T-cell (primary cell): ENCODE measurements at regions not wholly inside any gene's neighbourhood (a gene's known extent, or its start where the extent isn't known, plus 50 kb on each side); places are given as distances from the start of the nearest gene placed in this dataset.

Experiments
- ATAC-seq, 4 experiments: fragments of 200-7000 bp in 3 of 4; fragments of 150-1000 bp in 1 of 4; cut with Tn5 transposase; replicated peaks in 1 of 4; 1 replicate in 3 of 4; 2 replicates in 1 of 4; pipeline ENCODE4 v1.10.0; 2021; ENCODE audit warnings: moderate library complexity in 3 of 4, mild to moderate bottlenecking in 2 of 4, moderate number of reproducible peaks in 1 of 4
- CTCF ChIA-PET, 2 donors: fragments of 300-600 bp; sonication (Branson Sonifier 250); formaldehyde crosslinking; loops; one replicate each; lab custom pipeline; 2022; ENCODE audit warnings: antibody characterized with exemption in 2 of 2; lab: Charles Lee
- POLR2A ChIA-PET, 2 donors: fragments of 300-600 bp; sonication (Branson Sonifier 250); formaldehyde crosslinking; loops; one replicate each; lab custom pipeline; 2022; ENCODE audit warnings: antibody characterized with exemption in 2 of 2; lab: Charles Lee
- DNase-seq, 35 experiments: peaks; one replicate each; pipeline versions ENCODE4 v3.0.0 to v3.0.0-alpha.2; 2013 to 2023
- H3K27ac ChIP-seq: one replicate; pipeline ENCODE4 v1.5.1; 2013; ENCODE audit warnings: low read length
- H3K27me3 ChIP-seq, 2 experiments: replicated peaks in 1 of 2; 1 replicate in 1 of 2; 2 replicates in 1 of 2; pipeline versions ENCODE4 v1.6.1 to v1.7.0; 2013; ENCODE audit warnings: low read length in 1 of 2, mixed read lengths in 1 of 2; ENCODE audit not compliant: control insufficient read depth in 2 of 2, insufficient read depth in 2 of 2; ENCODE audit errors: extremely low read depth in 1 of 2
- H3K36me3 ChIP-seq, 2 donors: 1 replicate in 1 of 2; 2 replicates in 1 of 2; pipeline versions ENCODE4 v1.6.1 to v1.7.0; 2013; ENCODE audit warnings: low read length in 1 of 2; ENCODE audit not compliant: control insufficient read depth in 2 of 2, insufficient read depth in 1 of 2; ENCODE audit errors: extremely low read depth in 1 of 2
- H3K4me1 ChIP-seq, 2 experiments: 1 replicate in 1 of 2; 2 replicates in 1 of 2; pipeline versions ENCODE4 v1.6.1 to v1.7.0; 2013; ENCODE audit warnings: low read length in 2 of 2, mixed read lengths in 1 of 2; ENCODE audit not compliant: insufficient read depth in 2 of 2, control insufficient read depth in 1 of 2; ENCODE audit errors: extremely low read depth in 1 of 2
- H3K4me3 ChIP-seq, 2 donors: 1 replicate in 1 of 2; 2 replicates in 1 of 2; pipeline versions ENCODE4 v1.5.1 to v1.7.0; 2013; ENCODE audit warnings: mild to moderate bottlenecking in 2 of 2, low read length in 1 of 2, moderate library complexity in 1 of 2; ENCODE audit not compliant: control insufficient read depth in 1 of 2; ENCODE audit errors: extremely low read depth in 1 of 2
- H3K9me3 ChIP-seq: 2 replicates; pipeline ENCODE4 v1.7.0; 2013
- H3K27ac Mint-ChIP-seq, 2 donors: one replicate each; pipeline ENCODE4 v1.8.0; 2020 to 2021; ENCODE audit warnings: mild to moderate bottlenecking in 2 of 2, mixed read lengths in 2 of 2
- H3K27me3 Mint-ChIP-seq, 2 donors: one replicate each; pipeline ENCODE4 v1.8.0; 2021 to 2022; ENCODE audit warnings: mixed read lengths in 2 of 2
- H3K36me3 Mint-ChIP-seq: one replicate; pipeline ENCODE4 v1.8.0; 2021; ENCODE audit warnings: mixed read lengths
- H3K4me1 Mint-ChIP-seq, 3 donors: one replicate each; pipeline ENCODE4 v1.8.0; 2020 to 2022; ENCODE audit warnings: mixed read lengths in 3 of 3, mild to moderate bottlenecking in 1 of 3
- H3K4me3 Mint-ChIP-seq, 3 donors: one replicate each; pipeline ENCODE4 v1.8.0; 2020 to 2022; ENCODE audit warnings: mild to moderate bottlenecking in 3 of 3, mixed read lengths in 3 of 3, moderate library complexity in 3 of 3
- H3K9me3 Mint-ChIP-seq, 3 donors: one replicate each; pipeline ENCODE4 v1.8.0; 2020 to 2022; ENCODE audit warnings: mixed read lengths in 3 of 3
- WGBS: methylation state at CpG from one replicate; pipeline ENCODE4 v1.1.5; 2013; ENCODE audit warnings: missing lambda C conversion rate; ENCODE audit not compliant: insufficient coverage; 5-methylcytosine and 5-hydroxymethylcytosine counted together

DNA sequence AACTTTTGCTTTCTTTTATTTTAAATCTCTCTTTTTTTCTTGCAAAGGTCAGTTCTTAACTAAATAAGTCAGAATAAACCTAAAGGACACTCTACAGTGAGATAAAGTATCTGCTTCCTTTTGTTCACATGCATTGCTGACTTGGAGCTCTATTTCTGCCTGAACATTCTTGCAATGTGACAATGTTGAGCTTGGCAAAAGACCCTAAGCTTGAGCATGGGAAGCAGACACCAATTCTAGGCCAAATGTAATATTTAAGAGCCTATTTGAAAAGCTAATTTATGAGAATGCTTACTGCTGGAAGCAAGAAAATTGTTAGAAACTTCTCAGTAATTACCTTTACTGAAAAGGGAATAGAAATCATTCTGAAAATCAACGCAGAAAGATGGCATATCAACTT is 556.2 kb downstream of the CBLN4 start:
- Mint-ChIP-seq H3K4me1 (no peaks in the 10 kb centered on the region), H3K4me3 (no peak overlapping the region), H3K27me3 (no peaks in the 10 kb centered on the region), H3K27ac (no peak overlapping the region), H3K9me3 (peaks cover under 1 to 10% (median 8%) of the 10 kb centered on the region in 3 donors), H3K36me3 (no peaks in the 10 kb centered on the region)
- Histone ChIP-seq H3K27me3 (no peaks in the 10 kb centered on the region), H3K27ac (no peak overlapping the region), H3K4me1 (no peaks in the 10 kb centered on the region), H3K36me3 (no peaks in the 10 kb centered on the region), H3K4me3 (no peak overlapping the region), H3K9me3 (no peaks in the 10 kb centered on the region)
- no CpG with 5 or more reads among the region's 1 CpG for WGBS
- no peak for ATAC-seq
- POLR2A ChIA-PET = no interaction called here
- DNase-seq = no peak
- CTCF ChIA-PET = no interaction called here

DNA sequence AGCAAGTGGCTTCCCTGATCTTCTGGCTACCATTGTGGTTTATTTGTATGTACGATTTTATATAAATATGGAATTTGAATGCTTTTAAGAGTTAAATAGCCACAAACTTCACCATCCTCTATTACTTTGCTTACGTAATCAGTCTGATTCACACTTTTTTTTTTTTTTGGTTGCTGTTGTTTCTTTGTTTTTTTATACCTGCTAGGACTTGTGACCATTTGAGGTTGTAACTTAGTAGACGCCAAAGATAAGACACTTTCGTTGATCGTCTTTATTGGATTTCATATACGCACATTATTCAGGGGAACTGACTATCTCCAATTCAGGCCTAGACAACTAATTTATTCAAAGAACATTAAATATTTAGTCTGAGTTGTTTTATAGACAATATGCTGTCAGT is 559.0 kb downstream of the CBLN4 start:
- no peak for DNase-seq
- no peaks in the 10 kb centered on the region for H3K4me1 Mint-ChIP-seq
- Histone ChIP-seq H3K27me3 (no peaks in the 10 kb centered on the region), H3K9me3 (no peaks in the 10 kb centered on the region), H3K4me1 (no peaks in the 10 kb centered on the region), H3K27ac (no peak overlapping the region), H3K4me3 (no peak overlapping the region), H3K36me3 (no peaks in the 10 kb centered on the region)
- ChIA-PET CTCF (no interaction called here), POLR2A (no interaction called here)
- ATAC-seq = no peak
- peaks cover 5 to 13% (median 11%) of the 10 kb centered on the region in 3 donors for H3K9me3 Mint-ChIP-seq
- no peak overlapping the region for H3K4me3 Mint-ChIP-seq
- H3K27ac Mint-ChIP-seq = no peak overlapping the region
- no peaks in the 10 kb centered on the region for H3K36me3 Mint-ChIP-seq
- no peaks in the 10 kb centered on the region for H3K27me3 Mint-ChIP-seq
- no CpG with 5 or more reads among the region's 6 CpGs for WGBS

DNA sequence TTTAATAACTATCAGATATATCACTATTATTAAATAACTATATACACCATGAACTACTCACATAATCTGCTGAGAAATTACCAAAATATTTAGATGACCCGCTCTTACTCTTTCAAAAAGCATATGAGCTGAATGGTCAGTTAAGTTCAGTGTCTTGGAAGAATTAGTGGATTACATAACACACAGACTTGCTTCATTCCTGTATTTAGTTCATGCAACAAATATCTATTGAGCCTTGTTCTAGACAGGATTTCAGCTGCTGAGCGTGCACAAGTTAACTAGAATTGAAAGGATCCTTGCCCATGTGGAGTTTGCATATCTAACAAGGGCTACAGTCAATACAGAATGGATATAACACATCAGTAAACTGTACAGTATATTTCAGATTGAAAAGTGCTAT is 566.2 kb downstream of the CBLN4 start:
- POLR2A ChIA-PET = no interaction called here
- no peak overlapping the region for H3K4me3 Mint-ChIP-seq

DNA sequence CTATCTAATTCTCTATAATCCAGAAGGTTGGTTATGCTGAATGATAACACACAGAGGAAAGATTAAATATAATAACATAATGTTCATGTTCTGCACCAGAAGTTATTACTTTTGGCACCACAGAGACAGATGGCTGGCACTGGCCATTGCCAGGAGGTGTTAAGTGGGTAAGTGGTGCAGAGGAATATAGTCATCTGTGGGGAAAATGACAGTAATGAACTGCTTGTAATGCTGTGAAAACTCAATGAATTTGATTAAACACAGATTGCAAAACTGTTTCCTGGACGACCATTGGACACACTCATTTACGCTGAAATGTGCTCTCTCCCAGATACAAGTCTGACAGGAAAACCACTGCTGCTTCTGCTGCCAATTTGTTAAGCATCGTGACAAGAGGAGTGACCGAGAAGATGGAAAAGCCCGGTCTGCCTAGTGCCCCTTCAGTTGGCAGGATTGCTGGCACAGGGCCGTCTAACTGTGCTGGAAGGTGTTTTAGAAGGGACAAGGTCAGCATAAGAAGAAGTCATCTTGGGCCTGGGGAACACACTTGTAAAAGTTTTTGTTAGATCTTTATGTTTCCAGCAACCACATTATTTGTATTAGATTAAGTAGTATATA is 567.4 kb downstream of the CBLN4 start:
- ChIA-PET CTCF (no interaction called here), POLR2A (no interaction called here)
- Histone ChIP-seq H3K27me3 (no peaks in the 10 kb centered on the region), H3K4me3 (no peak overlapping the region), H3K36me3 (no peaks in the 10 kb centered on the region), H3K9me3 (no peaks in the 10 kb centered on the region), H3K27ac (no peak overlapping the region), H3K4me1 (no peaks in the 10 kb centered on the region)
- DNase-seq = no peak
- Mint-ChIP-seq H3K4me3 (no peak overlapping the region), H3K36me3 (no peaks in the 10 kb centered on the region), H3K27ac (no peak overlapping the region), H3K4me1 (no peaks in the 10 kb centered on the region), H3K27me3 (no peaks in the 10 kb centered on the region), H3K9me3 (peaks cover 0 to 6% (median 4%) of the 10 kb centered on the region in 3 donors)
- WGBS = 49% methylated on average over 6 of the region's 6 CpGs
- no peak for ATAC-seq

More for the DNA sequence above, 566.2 kb downstream of the CBLN4 start:
- Histone ChIP-seq H3K36me3 (no peaks in the 10 kb centered on the region), H3K4me3 (no peak overlapping the region), H3K27me3 (no peaks in the 10 kb centered on the region), H3K4me1 (no peaks in the 10 kb centered on the region), H3K9me3 (no peaks in the 10 kb centered on the region), H3K27ac (no peak overlapping the region)
- no peak overlapping the region for H3K27ac Mint-ChIP-seq
- H3K4me1 Mint-ChIP-seq = no peaks in the 10 kb centered on the region
- CTCF ChIA-PET = no interaction called here
- peaks cover 4 to 7% (median 6%) of the 10 kb centered on the region in 3 donors for H3K9me3 Mint-ChIP-seq
- DNase-seq (no peak), ATAC-seq (no peak)
- H3K36me3 Mint-ChIP-seq = no peaks in the 10 kb centered on the region
- H3K27me3 Mint-ChIP-seq = no peaks in the 10 kb centered on the region
- WGBS = no CpG with 5 or more reads among the region's 2 CpGs

DNA sequence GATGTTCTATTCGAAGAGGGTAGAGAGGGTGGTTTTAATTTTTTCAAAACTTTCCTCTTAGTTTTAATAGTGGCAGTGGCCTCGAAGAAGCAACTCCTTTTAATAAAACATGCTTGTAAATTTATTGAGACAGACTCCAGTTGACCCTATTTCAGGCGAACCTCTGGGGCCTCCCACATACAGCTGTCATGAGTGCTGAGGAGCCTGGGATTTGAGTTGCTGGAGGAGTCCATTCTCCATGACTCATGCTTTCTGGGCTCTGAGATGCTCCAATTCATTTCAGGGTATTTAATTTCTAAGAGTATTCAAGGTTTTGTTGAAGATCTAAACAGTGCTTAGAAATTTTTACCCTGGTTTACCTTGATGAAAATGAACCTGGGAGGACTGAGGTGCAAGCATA is 580.4 kb downstream of the CBLN4 start:
- WGBS = no CpG with 5 or more reads among the region's 3 CpGs

DNA sequence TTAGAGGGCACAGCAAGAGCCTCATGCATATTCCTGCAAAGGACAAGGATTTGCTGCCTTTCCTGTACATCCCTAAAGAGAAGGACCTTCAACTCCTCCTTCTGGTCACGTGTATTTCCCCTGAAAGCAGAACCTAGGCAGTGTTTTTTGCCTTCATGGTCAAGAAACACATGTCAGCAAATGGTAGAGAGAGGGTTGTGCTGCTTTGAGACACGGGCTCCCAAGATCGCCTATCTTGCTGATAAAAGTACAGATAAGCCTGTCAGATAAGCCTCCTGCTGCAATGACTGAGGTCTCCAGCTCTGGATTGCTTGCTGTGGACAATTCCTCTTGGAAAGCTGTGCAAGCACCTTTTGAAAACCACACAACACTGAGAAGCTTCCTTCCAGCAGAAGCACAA is 580.8 kb downstream of the CBLN4 start:
- Mint-ChIP-seq H3K4me1 (no peaks in the 10 kb centered on the region), H3K9me3 (peaks cover 7 to 14% (median 12%) of the 10 kb centered on the region in 3 donors), H3K27me3 (no peaks in the 10 kb centered on the region), H3K27ac (no peak overlapping the region), H3K4me3 (no peak overlapping the region), H3K36me3 (no peaks in the 10 kb centered on the region)
- no peak overlapping the region for H3K4me3 ChIP-seq
- ChIA-PET POLR2A (no interaction called here), CTCF (no interaction called here)
- ATAC-seq (no peak), DNase-seq (no peak)
- no peaks in the 10 kb centered on the region for H3K27me3 ChIP-seq
- H3K4me1 ChIP-seq = no peaks in the 10 kb centered on the region
- H3K27ac ChIP-seq = no peak overlapping the region
- 54% methylated on average over 2 of the region's 3 CpGs for WGBS
- H3K36me3 ChIP-seq = no peaks in the 10 kb centered on the region
- H3K9me3 ChIP-seq = no peaks in the 10 kb centered on the region

More for the DNA sequence above, 580.4 kb downstream of the CBLN4 start:
- Mint-ChIP-seq H3K4me3 (no peak overlapping the region), H3K27me3 (no peaks in the 10 kb centered on the region), H3K9me3 (peaks cover 7 to 9% (median 7%) of the 10 kb centered on the region in 3 donors), H3K27ac (no peak overlapping the region), H3K4me1 (no peaks in the 10 kb centered on the region), H3K36me3 (no peaks in the 10 kb centered on the region)
- Histone ChIP-seq H3K27ac (no peak overlapping the region), H3K27me3 (no peaks in the 10 kb centered on the region), H3K4me3 (no peak overlapping the region), H3K36me3 (no peaks in the 10 kb centered on the region), H3K4me1 (no peaks in the 10 kb centered on the region), H3K9me3 (no peaks in the 10 kb centered on the region)
- DNase-seq = no peak
- no peak for ATAC-seq
- CTCF ChIA-PET = no interaction called here
- POLR2A ChIA-PET = no interaction called here

DNA sequence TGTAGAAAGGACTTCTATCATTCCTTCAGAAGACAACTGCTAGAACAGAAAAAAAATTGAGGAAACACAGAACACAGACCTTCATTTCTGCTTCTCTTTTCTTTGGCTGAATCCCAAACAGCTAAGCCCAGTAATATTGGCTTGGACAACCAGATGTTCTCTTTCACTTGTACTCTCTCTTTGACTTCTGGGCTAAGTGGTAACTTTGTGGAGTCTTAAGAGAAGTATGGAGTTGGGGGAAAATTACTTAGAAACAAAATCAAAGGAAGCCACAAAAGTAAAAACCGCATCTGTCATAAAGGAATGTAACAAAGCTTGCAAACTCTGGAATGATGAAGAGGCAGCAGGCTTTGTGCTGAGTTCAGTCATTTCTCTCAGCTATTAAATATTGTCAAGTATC is 587.5 kb downstream of the CBLN4 start:
- Mint-ChIP-seq H3K36me3 (no peaks in the 10 kb centered on the region), H3K27ac (no peak overlapping the region), H3K27me3 (no peaks in the 10 kb centered on the region), H3K4me1 (no peaks in the 10 kb centered on the region), H3K9me3 (peaks cover 0 to 16% (median 9%) of the 10 kb centered on the region in 3 donors), H3K4me3 (no peak overlapping the region)
- Histone ChIP-seq H3K27me3 (no peaks in the 10 kb centered on the region), H3K27ac (no peak overlapping the region), H3K9me3 (no peaks in the 10 kb centered on the region), H3K4me1 (no peaks in the 10 kb centered on the region), H3K36me3 (no peaks in the 10 kb centered on the region), H3K4me3 (no peak overlapping the region)
- WGBS = 60% methylated on average over 1 of the region's 1 CpG
- no peak for DNase-seq
- no peak for ATAC-seq
- ChIA-PET POLR2A (no interaction called here), CTCF (no interaction called here)
